GM21515 (cell line): ENCODE measurements at regions not wholly inside any gene's neighbourhood (a gene's known extent, or its start where the extent isn't known, plus 50 kb on each side); places are given as distances from the start of the nearest gene placed in this dataset.
"Not testable (repeated sequence)": the region's sequence is repeated elsewhere in the genome, so short reads cannot be mapped to it uniquely, and the experiment has no call there.

Experiments used
- ATAC-seq: cut with Tn5 transposase; IDR thresholded peaks from one replicate; pipeline ENCODE4 v1.9.1; 2021; ENCODE audit not compliant: unreplicated experiment

DNA sequence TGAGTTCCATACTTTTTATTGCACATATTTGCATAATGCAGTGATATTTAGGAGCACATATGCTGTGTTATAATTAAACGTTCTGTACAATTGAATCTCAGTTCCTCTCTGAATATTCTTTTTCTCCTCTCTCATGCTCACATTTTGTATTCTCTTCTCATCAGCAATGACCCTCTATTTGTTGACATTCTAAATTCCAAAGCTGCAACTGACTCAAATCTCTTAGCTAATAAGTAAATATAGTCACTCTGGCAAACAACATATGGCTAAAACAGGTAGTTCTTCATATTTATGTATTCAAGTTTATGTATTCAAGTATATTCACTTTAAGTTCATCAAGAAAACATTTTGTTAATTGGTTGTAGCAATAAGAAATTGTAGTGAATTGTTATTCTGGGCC, 907.4 kb upstream of the VRK2 start:
- ATAC-seq: no peak

DNA sequence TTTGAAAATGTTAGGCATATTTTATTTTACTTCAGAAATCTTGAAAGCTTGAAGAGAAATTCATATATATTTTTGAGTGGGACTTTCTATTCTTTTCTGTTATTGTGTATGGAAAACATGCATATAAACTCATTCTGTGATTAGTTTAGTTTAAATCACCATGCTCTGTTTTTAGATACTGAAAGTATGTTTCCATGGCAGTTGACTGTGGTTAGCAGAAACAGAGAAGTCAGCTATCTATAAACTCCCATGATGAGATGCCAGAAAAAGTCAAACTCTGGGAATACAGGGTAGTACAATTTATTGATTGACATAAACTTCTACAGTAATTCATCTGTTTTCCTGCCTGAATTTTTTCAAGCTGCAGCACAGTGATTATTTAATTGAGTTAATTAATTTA, 905.3 kb upstream of the VRK2 start:
- no peak for ATAC-seq

DNA sequence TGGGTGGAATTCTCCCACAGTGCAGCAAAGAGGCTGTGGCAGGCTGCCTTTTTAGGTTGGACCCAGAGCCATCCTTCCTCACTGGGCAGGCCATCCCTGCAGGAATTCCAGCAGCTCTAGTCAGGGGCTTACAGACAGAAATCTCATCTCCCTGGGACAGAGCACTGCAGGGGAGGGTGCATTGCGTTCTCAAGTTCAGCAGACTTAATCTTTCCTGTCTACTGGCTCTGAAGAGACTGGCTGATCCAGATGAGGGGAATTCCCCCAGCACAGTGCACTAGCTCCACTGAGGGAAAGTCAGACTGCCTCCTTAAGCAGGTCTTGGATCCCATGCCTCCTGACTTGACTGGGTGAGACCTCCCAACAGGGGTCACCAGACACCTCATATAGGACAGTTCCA, 899.7 kb upstream of the VRK2 start:
- ATAC-seq: no peak

DNA sequence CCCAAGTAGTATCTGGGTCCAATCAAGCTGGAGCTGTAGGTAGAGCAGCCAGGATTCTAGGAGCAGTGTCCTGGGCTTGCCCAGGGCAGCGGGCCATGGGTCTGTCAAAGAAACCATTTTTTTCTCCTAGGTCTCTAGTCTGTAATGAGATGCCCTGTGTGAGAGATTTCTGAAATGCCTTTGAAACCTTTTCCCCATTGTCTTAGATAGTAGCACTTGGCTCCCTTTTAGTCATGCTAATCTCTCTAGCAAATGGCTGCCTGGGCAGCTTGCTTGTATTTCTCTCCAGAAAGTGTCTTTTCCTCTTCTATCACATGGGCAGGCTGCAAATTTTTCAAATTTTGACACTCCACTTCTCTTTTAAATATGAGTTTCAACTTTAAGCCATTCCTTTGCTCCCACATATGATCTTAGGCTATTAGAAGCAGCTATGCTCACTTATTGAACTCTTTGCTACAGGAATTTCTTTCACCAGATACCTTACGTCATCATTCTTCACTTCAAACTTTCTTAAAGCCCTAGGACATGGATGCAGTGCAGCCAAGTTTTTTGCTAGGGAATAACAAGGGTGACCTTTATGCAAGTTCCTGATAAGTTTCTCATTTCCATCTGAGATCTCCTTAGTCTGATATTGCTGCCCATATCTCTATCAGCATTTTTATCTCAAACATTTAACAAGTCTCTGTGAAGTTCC, 890.2 kb upstream of the VRK2 start:
- ATAC-seq: no peak

DNA sequence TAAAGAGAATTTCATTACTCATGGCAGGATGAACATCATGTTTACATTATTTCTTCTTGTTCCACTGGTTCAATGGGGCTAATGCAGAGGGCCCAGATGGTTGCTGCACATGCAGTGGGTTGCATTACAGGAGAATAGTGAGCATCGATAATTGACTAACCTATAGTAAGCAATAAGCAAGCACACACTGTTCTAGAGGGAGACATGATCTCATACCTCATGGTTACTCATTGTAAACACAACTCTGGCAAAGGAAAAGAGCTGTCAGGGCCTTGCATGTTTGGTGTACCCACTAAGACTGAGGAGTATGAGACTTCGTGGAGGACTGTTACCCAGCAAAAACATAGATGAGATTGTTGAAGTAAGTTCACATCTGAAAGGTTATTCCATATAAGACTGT, 885.6 kb upstream of the VRK2 start:
- no peak for ATAC-seq

DNA sequence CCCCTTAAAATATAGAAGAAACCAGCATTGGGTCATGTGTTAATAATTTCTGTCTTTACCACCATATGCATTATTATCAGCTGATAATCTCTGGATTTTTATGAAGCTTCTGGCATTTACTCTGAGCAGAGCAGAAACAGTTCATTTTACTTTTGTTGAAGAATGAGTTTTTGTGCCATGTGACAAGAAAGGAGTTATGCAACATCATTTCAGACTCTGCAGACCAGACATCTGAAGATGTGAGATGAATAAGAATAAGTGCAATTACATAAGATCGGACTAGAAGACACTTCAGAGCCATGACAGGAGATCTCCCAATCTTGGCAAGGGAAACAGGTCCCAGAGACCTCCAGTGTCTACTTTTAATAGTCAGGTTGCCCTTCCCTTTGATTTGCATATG, 869.4 kb upstream of the VRK2 start:
- ATAC-seq: no peak

DNA sequence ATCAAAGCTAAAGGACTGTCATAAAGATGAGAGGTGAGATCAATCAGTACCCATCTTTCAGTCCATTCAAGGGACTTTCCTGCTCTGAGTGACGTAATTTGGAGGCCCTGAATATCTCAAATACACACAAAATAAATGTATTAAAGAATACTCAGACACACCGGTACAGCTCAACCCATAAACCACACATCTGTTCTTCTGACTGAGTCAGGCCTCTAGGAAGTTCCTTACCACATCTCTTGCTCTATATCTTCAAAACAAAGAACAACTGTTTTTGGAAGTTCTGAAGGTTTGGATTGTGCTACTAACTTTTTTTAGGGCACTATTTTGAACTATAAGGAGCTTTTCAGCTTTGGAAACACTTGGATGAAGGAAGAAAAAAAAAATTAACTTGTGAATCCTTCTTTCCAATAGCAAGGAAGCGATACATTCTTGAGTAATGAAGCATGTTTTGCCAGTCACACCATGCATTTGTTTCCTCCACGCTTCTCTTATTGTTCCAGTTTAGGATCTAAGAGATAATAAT, 866.5 kb upstream of the VRK2 start:
- no peak for ATAC-seq

DNA sequence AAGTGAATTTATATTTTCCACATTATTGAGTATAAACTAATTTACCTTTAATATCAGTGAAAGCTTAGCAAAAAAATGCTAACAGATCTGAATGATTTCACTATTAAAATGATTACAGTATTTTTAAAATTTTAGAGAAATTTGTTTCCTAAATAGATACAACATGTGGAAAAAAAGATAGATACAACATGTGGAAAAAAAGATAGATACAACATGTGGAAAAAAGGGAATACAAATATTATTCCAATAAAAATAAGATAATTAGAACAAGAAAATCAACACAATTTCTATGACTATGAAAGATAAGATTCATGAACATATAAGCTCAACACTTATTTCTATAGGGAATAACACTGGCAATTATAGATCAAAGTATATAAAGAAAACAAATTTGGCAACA, 865.9 kb upstream of the VRK2 start:
- no peak for ATAC-seq

DNA sequence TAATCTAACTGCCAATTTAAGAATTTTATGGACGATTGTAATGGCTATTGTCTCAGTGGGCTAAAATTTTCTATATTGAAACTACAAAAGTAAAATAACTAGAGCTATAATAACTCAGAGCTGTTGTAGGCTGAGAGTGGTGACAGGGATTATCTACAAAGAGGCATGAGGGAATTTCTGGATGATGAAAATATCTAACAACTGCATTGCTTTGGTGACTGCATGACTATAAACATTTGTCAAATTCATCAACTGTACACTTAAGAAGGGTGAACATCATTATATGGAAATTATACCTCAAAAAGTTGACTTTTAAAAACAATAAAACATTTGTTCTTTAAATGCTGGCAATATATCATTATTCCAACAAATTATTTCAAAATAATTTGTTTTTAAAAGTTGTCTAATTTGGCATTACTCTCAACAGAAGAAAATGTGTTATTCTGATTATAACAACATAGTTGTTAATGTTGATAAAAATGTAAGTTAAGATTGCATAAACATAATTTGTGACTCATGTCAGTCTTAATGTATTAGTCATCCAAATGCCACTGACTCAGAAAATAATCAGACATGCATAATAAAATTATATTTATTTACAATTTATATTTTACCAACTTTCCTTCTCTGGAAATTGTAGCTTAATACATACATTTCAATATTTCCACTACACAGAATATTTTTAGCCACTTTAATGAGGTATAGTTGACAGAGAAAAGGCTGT, 865.1 kb upstream of the VRK2 start:
- ATAC-seq: no peak

DNA sequence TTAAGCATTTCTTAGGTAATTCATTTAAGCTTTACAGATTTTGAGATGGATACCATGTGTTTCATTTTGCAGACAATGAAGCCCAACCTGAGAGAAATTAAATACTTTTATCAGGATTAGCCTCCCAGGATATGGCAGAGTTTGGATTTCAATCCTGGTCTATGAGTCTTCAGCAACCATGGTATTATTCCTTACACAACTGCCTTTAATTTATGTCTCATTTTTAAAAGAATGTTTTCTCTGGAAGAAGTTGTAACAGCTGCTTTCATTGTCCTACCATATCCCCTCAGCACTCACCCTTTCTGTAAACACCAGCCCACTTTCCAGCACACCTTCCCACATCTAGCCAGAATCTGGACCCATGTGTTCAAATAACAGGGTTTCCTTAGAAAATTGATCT, 863.7 kb upstream of the VRK2 start:
- no peak for ATAC-seq

DNA sequence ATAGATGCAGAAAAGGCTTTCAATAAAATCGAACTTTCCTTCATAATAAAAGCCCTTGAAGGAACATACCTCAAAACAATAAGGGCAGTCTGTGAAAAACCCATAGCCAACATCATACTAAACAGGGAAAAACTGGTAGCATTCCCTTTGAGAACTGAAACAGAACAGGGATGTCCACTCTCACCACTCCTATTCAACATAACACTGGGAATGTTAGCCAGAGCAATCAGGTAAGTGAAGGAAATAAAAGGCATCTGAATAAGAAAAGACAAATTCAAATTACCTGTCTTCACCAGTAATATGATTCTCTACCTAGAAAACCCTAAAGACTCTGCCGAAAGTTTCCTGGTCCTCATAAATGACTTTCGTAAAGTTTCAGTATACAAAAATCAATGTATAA, 861.0 kb upstream of the VRK2 start:
- ATAC-seq: no peak

DNA sequence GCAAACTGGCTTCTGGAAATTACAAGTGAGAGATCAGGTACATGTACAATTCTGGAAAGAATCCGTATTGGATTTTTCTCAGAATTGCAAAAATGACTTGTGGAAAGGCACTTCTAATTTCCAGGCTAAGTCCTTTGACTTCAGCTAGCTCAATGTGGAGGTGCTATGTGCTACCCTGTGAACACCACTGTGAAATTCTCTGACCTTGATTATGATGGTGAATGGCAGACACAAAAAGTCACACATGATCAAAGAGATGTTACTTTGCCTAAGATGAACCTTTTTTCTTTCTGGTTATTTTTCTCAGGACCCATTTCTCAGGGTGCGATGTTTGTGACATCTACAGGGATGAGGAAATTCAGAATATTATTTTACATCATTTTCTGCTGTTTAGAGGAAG, 856.6 kb upstream of the VRK2 start:
- ATAC-seq: no peak

DNA sequence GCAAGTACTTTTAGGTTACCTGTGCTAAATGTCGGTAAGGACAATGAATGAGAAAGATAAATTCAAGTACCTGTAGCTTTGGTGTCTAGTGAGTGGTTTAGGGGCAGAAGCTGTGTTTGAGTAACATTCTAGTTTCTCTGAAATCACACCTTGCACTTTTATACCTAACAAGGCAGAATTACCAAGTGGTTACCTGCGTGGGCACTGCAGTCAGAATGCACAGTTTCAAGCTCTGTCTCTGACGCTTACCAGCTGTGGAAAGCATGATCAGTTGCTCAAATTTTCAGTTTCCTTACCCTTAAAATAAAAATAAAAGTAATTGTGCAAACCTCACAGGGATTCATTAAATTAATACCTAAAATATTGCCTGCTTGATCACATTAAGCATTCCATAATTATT, 846.9 kb upstream of the VRK2 start:
- no peak for ATAC-seq

DNA sequence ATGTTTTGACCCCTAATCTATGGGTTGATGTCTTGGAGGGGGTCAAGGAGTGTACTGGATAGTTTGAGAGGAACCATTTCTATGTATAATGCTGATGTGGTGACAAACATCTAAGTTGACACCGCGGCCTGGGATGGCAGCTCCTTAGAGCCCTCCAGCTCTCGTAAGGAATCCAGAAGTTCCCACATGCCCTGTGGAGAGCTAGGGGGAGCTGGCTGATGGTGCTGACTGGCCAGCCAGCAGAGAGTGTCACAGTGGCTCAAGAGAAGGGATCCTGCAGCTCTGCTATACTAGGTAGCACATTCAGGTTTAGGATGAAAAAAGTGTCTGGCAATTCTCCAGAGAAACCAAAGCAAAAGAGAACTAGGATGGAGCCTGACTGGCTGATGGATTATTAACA, 842.2 kb upstream of the VRK2 start:
- no peak for ATAC-seq

DNA sequence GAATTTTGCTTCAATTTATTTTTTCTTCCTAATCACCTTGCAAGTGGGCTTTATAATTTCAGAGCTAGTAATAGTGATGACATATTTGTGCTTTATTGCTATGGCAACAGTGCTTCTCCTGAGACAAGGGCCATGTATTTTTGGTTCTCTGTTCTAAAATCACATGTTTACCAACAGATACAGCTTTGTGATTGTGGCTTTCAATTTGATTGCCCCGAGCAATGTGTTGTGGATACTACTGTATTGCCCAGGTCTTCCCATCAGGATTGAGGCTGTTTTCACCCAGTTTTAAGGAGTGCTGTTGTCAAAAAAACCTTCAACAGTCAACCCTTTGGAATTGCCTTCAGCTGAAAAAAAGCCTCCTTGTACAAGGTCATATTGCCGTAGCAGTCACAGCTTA, 841.4 kb upstream of the VRK2 start:
- ATAC-seq: no peak

DNA sequence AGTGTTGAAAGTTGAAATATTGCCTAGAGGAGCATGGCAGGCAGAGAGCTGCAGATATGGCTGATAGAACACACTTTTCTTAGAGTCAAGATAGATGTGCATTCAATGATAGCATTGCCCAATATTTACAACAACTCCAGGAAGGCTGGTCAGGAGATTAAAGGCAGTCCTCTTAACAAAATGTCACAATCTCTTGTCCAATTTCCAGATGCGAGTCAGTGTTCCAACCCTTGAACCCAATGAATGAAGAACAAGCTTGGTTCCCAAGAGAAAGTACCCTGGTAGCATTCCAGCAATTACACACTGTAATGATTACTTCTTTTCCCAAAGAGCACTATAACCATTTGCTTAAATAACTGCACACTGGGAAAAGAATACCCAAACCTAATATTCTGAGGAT, 839.4 kb upstream of the VRK2 start:
- no peak for ATAC-seq

DNA sequence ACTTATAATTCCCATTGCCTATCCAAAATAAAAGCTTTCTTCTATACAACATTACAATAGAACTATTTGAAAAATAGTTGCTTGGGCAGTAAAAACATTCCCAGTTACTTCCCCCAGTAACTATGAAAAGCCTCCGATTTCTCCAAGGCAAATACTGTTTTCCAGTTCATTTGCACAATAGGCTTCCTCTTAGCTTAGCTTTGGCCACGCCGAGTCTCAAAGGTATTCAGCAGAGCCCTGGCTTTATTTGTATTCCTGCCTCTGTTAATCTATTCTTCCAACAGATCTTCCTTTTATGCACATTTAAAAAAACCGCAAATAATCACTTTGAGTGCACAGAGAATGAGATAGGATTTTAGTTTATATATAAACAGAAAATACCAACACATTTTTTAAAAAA, 836.8 kb upstream of the VRK2 start:
- no peak for ATAC-seq

DNA sequence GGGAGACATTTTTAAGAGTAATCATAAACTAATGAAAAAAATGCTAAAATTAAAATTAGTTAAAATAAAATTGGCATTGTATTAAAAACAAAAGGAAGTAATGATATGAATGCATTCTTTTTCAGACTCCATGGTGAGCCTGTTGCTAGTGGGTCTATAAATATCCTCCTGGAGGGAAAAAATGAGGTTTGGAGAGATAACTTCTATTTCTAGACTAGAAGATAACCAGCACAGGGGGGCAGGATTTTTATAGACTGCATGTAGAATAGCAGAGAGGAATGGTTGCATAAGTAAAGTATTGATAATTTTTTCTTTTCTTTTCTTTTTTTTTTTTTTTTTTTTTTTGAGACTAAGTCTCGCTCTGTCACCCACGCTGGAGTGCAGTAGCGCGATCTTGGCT, 835.8 kb upstream of the VRK2 start:
- ATAC-seq: no peak

DNA sequence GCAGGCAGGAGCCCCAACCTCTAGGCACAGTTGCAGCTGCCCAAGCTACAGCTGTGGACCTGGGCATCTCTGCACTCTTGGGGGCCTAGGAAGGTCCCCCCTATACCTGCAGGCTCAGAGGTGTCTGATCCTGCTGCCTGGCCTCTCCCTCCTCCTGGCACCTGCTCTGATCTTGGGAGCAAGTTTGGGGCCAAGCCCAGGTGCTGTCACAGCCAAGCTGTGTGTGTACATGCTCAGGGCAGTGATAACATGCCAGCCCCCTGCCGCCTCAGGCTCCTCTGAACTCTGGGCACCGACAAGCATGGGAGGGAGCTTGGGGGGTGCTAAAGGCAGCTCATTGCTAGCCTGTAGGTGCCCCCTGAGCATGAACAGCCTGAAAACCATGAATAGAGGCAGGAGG, 829.6 kb upstream of the VRK2 start:
- ATAC-seq: no peak

DNA sequence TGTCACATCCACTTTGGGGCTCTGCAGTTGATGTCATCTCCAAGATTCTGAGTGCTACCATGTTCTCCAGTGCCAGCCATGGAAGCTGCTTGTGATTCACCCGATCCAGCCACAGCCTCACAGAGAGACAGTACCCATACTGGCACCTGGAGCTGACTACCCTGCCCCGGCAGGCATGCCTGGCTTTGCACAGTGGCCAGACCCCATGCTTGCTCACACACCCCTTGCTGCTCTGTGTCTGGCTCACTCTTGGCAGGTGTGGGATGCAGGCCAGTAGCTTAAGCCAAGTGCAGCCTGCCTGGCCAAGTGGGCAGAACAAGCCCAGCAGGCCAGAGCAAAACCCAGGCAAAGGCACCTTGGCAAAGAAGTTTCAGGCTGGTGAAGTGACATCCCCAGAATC, 828.4 kb upstream of the VRK2 start:
- ATAC-seq: no peak

DNA sequence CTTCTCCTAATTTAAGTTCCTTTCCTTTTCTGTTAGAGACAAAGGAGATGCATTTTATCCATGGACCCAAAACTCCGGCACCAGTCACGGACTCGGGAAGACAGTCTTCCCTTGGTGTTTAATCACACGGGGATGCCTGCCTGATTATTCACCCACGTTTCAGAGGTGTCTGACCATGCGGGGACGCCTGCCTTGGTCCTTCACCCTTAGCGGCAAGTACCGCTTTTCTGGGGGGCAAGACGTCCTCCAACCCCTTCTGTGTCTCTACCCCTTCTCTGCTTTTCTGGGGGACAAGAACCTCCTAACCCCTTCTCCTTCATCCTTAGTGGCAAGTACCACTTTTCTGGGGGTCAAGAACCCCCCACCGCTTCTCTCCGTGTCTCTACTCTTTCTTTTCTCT, 816.9 kb upstream of the VRK2 start:
- not testable (repeated sequence) for ATAC-seq

DNA sequence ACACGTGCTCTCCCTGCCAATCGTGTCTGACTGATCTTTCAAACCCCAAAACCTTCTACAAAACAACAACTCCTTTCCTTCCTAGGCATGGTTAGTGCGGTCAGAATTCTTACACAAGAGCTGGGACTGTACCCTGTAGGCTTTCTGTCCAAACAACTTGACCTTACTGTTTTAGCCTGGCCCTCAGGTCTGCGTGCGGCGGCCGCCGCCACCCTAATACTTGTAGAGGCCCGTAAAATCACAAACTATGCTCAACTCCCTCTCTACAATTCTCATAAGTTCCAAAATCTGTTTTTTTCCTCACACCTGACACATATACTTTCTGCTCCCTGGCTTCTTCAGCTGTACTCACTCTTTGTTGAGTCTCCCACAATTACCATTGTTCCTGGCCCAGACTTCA, 814.3 kb upstream of the VRK2 start:
- not testable (repeated sequence) for ATAC-seq

DNA sequence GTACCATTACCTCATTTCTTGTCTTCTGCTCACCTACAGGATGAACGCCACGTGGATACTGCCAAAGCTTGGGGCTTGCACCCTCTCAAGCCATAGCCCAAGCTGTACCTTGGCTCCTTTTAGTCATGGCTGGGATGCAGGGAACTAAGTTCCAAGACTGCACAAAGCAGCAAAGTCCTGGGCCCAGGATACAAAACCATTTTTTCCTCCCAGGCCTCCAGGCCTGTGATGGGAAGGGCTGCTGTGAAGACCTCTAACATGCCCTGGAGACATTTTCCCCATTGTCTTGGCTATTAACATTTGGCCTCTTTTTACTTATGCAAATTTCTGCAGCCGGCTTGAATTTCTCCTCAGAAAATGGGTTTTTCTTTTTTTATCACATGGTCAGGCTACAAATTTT, 795.1 kb upstream of the VRK2 start:
- ATAC-seq: not testable (repeated sequence)
